ENCODE measurements at regions not wholly inside any gene's neighbourhood (a gene's known extent, or its start where the extent isn't known, plus 50 kb on each side); places are given as distances from the start of the nearest gene placed in this dataset.

- no peak for TF ChIP-seq EP300 (IDR thresholded peaks at IDR 0.05; ENCODE audit: borderline replicate concordance in 1 of 2, control insufficient read depth in 1 of 2, low read depth in 2 of 2, low read length in 2 of 2)
Measured at GRCh38 chr5:60366489-60366888, 333.5 kb downstream of the DEPDC1B start (continued).

GRCh38 chr5:60365001-60365400 lies 335.0 kb downstream of the DEPDC1B start:
- POLR2A ChIA-PET: no interaction called here
- no peaks in the 10 kb centered on the region for H4K20me1 ChIP-seq (ENCODE audit: control insufficient read depth, insufficient read depth)
- intact Hi-C loops (cut with micrococcal nuclease; ENCODE audit: unreplicated experiment) (loop anchor here (2.0 kb wide), 1 partner anchor 30 kb away; no protein-coding TSS in a partner anchor), in situ Hi-C loops (cut with MboI) (no loop called here)
- FAIRE-seq (no peak), ATAC-seq (no peak), DNase-seq (ENCODE audit: low read depth, low spot score) (no peak)
- H3K27me3 ChIP-seq (replicated peaks in 1 of 2; ENCODE audit: control insufficient read depth in 2 of 2, insufficient read depth in 2 of 2, low read length in 1 of 2): no peaks in the 10 kb centered on the region
- no peak overlapping the region for H3K27ac ChIP-seq (ENCODE audit: control insufficient read depth, insufficient read depth)
- H3K4me3 ChIP-seq: no peak overlapping the region
- no peak overlapping the region for H3K4me2 ChIP-seq (ENCODE audit: control insufficient read depth, insufficient read depth)
- 0% methylated on average over 1 of the region's 1 CpG for WGBS (ENCODE audit: insufficient coverage, insufficient replicate concordance, low lambda C conversion rate, missing lambda C conversion rate)
- H3K9ac ChIP-seq (ENCODE audit: control insufficient read depth, insufficient read depth, low read length): no peak overlapping the region
- no peaks in the 10 kb centered on the region for H3K36me3 ChIP-seq (ENCODE audit: control insufficient read depth in 2 of 2, insufficient read depth in 2 of 2, low read length in 1 of 2)
- H3K9me3 ChIP-seq (replicated peaks; ENCODE audit: control insufficient read depth, insufficient read depth, low read length): no peaks in the 10 kb centered on the region; the same call in 2 of the 3 replicates
- no peak overlapping the region for H2AFZ ChIP-seq (ENCODE audit: control insufficient read depth, low read depth, low read length)
- RAD21 ChIA-PET (ENCODE audit: unreplicated experiment): no interaction called here
- CTCF ChIA-PET: interaction anchor here (0.6 kb wide), 1 partner anchor 1017 kb away, joined by 3 read pairs; no protein-coding TSS in a partner anchor
- SMC1A ChIA-PET (ENCODE audit: uncharacterized antibody, unreplicated experiment): no interaction called here
- no peaks in the 10 kb centered on the region for H3K4me1 ChIP-seq (ENCODE audit: control insufficient read depth, insufficient read depth, low read length)
- H3K79me2 ChIP-seq (ENCODE audit: control insufficient read depth, insufficient read depth, low read length): no peaks in the 10 kb centered on the region
- BruUV-seq (replicated peaks): no TSS peak
- TF ChIP-seq ATF3 (IDR thresholded peaks at IDR 0.05; ENCODE audit: borderline replicate concordance, extremely low read depth, low read depth, low read length): no peak
- no peak for TF ChIP-seq ZNF274 (IDR thresholded peaks at IDR 0.05; ENCODE audit: insufficient read depth, insufficient read length)
- TF ChIP-seq MLLT1 (IDR thresholded peaks at IDR 0.05): no peak
- no peak for TF ChIP-seq ATF2 (IDR thresholded peaks at IDR 0.05; ENCODE audit: low read length)
- TF ChIP-seq IKZF1 (conservative IDR thresholded peaks at IDR 0.05): no peak
- no peak for TF ChIP-seq MYC (IDR thresholded peaks at IDR 0.05; ENCODE audit: insufficient read depth, insufficient read length, insufficient replicate concordance, low read length, severe bottlenecking)
- TF ChIP-seq ZNF687 (IDR thresholded peaks at IDR 0.05): no peak
- TF ChIP-seq SPI1 (IDR thresholded peaks at IDR 0.05; ENCODE audit: borderline replicate concordance, insufficient read depth, low read depth, low read length): no peak
- no peak for TF ChIP-seq RELA (IDR thresholded peaks at IDR 0.05; ENCODE audit: borderline replicate concordance, partially characterized antibody)
- no peak for TF ChIP-seq YBX1 (IDR thresholded peaks at IDR 0.05)
- no peak for TF ChIP-seq POLR2AphosphoS5 (IDR thresholded peaks at IDR 0.05; ENCODE audit: low read length)
- no peak for TF ChIP-seq ZSCAN29 (IDR thresholded peaks at IDR 0.05)
- no peak for TF ChIP-seq ZBED1 (IDR thresholded peaks at IDR 0.05; ENCODE audit: borderline replicate concordance)
- TF ChIP-seq IRF5 (IDR thresholded peaks at IDR 0.05; ENCODE audit: borderline replicate concordance): no peak
